Neural progenitor cell (in vitro differentiated cells): ENCODE measurements at regions not wholly inside any gene's neighbourhood (a gene's known extent, or its start where the extent isn't known, plus 50 kb on each side); places are given as distances from the start of the nearest gene placed in this dataset.

Source experiments
- CTCF ChIP-seq: fragments of 200-600 bp; sonication (generic); IDR thresholded peaks from 2 replicates; pipeline ENCODE4 v1.5.1; 2017; ENCODE audit warnings: antibody characterized with exemption, mild to moderate bottlenecking
- EZH2 ChIP-seq: fragments of 200-600 bp; sonication (generic); IDR thresholded peaks from 2 replicates; pipeline ENCODE4 v1.6.1; 2017; ENCODE audit warnings: antibody characterized with exemption, mild to moderate bottlenecking, moderate library complexity
- EZH2phosphoT487 ChIP-seq: fragments of 200-600 bp; sonication (generic); IDR thresholded peaks from 2 replicates; pipeline ENCODE4 v1.6.1; 2017; ENCODE audit warnings: antibody characterized with exemption

GRCh38 chr4:126736133-126736518 lies 896.6 kb upstream of the INTU start:
- TF ChIP-seq CTCF (no peak), EZH2phosphoT487 (no peak), EZH2 (no peak)
